CD14-positive monocyte (primary cell): ENCODE measurements at regions not wholly inside any gene's neighbourhood (a gene's known extent, or its start where the extent isn't known, plus 50 kb on each side); places are given as distances from the start of the nearest gene placed in this dataset.

Source experiments
- DNase-seq, 3 donors: peaks; one replicate each; pipeline ENCODE4 v3.0.0-alpha.2; 2011 to 2022
- H2AFZ ChIP-seq: 2 replicates; pipeline ENCODE4 v1.6.0; 2012; ENCODE audit warnings: mild to moderate bottlenecking, low read depth, low read length, inconsistent platforms; ENCODE audit not compliant: insufficient read depth, poor library complexity, severe bottlenecking
- H3K27ac ChIP-seq, 2 donors: 1 replicate in 1 of 2; 2 replicates in 1 of 2; pipeline ENCODE4 v1.5.1; 2012 to 2013; ENCODE audit warnings: low read length in 2 of 2, control low read depth in 1 of 2, inconsistent platforms in 1 of 2, low read depth in 1 of 2, mild to moderate bottlenecking in 1 of 2
- H3K27me3 ChIP-seq, 2 donors: one replicate each; pipeline versions ENCODE4 v1.6.0 to v1.6.1; 2011 to 2013; ENCODE audit warnings: low read length in 2 of 2; ENCODE audit not compliant: control insufficient read depth in 2 of 2, insufficient read depth in 2 of 2
- H3K36me3 ChIP-seq, 2 donors: replicated peaks in 1 of 2; 1 replicate in 1 of 2; 2 replicates in 1 of 2; pipeline versions ENCODE4 v1.5.1 to v1.6.1; 2012 to 2013; ENCODE audit warnings: low read length in 2 of 2, control low read depth in 1 of 2, inconsistent platforms in 1 of 2, mild to moderate bottlenecking in 1 of 2; ENCODE audit not compliant: insufficient read depth in 2 of 2, control insufficient read depth in 1 of 2
- H3K4me1 ChIP-seq, 2 donors: 1 replicate in 1 of 2; 2 replicates in 1 of 2; pipeline versions ENCODE4 v1.5.1 to v1.6.1; 2012 to 2013; ENCODE audit warnings: low read length in 2 of 2, control low read depth in 1 of 2, inconsistent platforms in 1 of 2, mild to moderate bottlenecking in 1 of 2, moderate library complexity in 1 of 2; ENCODE audit not compliant: insufficient read depth in 2 of 2, control insufficient read depth in 1 of 2
- H3K4me2 ChIP-seq: replicated peaks from 2 replicates; pipeline ENCODE3; 2012; ENCODE audit warnings: low read length, moderate library complexity, mild to moderate bottlenecking; ENCODE audit not compliant: poor library complexity, severe bottlenecking; ENCODE audit errors: extremely low read depth
- H3K4me3 ChIP-seq, 3 experiments: fragments of 200-600 bp in 1 of 3; sonication (generic) in 1 of 3; replicated peaks in 1 of 3; 1 replicate in 2 of 3; 2 replicates in 1 of 3; pipeline ENCODE4 v1.5.1; 2011 to 2013; ENCODE audit warnings: low read length in 3 of 3, mild to moderate bottlenecking in 3 of 3, control low read depth in 2 of 3, low read depth in 2 of 3, inconsistent platforms in 1 of 3, moderate library complexity in 1 of 3
- H3K79me2 ChIP-seq: 2 replicates; pipeline ENCODE4 v1.6.0; 2012; ENCODE audit warnings: mild to moderate bottlenecking, control low read depth, inconsistent platforms, low read length, moderate library complexity; ENCODE audit not compliant: insufficient read depth
- H3K9ac ChIP-seq: 2 replicates; pipeline ENCODE4 v1.6.0; 2017; ENCODE audit warnings: low read length, mild to moderate bottlenecking; ENCODE audit not compliant: insufficient read depth, poor library complexity, severe bottlenecking
- H3K9me3 ChIP-seq, 2 donors: replicated peaks in 1 of 2; 1 replicate in 1 of 2; 2 replicates in 1 of 2; pipeline versions ENCODE4 v1.5.1 to v1.6.1; 2012 to 2013; ENCODE audit warnings: low read length in 2 of 2, control low read depth in 1 of 2; ENCODE audit not compliant: control insufficient read depth in 1 of 2, insufficient read depth in 1 of 2
- H4K20me1 ChIP-seq: 2 replicates; pipeline ENCODE4 v1.6.0; 2012; ENCODE audit warnings: mild to moderate bottlenecking, low read length, control low read depth, moderate library complexity; ENCODE audit not compliant: insufficient read depth
- H3K27ac Mint-ChIP-seq, 7 donors: one replicate each; pipeline ENCODE4 v1.8.0; 2020; ENCODE audit warnings: mild to moderate bottlenecking in 7 of 7, mixed read lengths in 7 of 7, moderate library complexity in 6 of 7, inconsistent platforms in 2 of 7
- H3K27me3 Mint-ChIP-seq, 3 donors: one replicate each; pipeline ENCODE4 v1.8.0; 2021 to 2022; ENCODE audit warnings: low read depth in 3 of 3, mild to moderate bottlenecking in 3 of 3, mixed read lengths in 3 of 3, moderate library complexity in 3 of 3, inconsistent platforms in 1 of 3
- H3K36me3 Mint-ChIP-seq, 2 donors: one replicate each; pipeline ENCODE4 v1.8.0; 2020; ENCODE audit warnings: mixed read lengths in 2 of 2, inconsistent platforms in 1 of 2, mild to moderate bottlenecking in 1 of 2
- H3K4me1 Mint-ChIP-seq: one replicate; pipeline ENCODE4 v1.8.0; 2020; ENCODE audit warnings: mild to moderate bottlenecking, mixed read lengths
- H3K4me3 Mint-ChIP-seq, 2 donors: one replicate each; pipeline ENCODE4 v1.8.0; 2020; ENCODE audit warnings: mild to moderate bottlenecking in 2 of 2, mixed read lengths in 2 of 2, moderate library complexity in 1 of 2
- H3K9me3 Mint-ChIP-seq, 7 donors: one replicate each; pipeline ENCODE4 v1.8.0; 2020 to 2022; ENCODE audit warnings: mixed read lengths in 7 of 7, mild to moderate bottlenecking in 6 of 7, moderate library complexity in 6 of 7, inconsistent platforms in 2 of 7
- CTCF ChIP-seq: fragments of 200-600 bp; IDR thresholded peaks from one replicate; pipeline ENCODE4 v1.8.0; 2022; ENCODE audit warnings: antibody characterized with exemption, mild to moderate bottlenecking
- WGBS: methylation state at CpG from one replicate; pipeline ENCODE4 v1.1.5; 2013; ENCODE audit warnings: missing lambda C conversion rate; ENCODE audit not compliant: insufficient coverage; 5-methylcytosine and 5-hydroxymethylcytosine counted together
- intact Hi-C, 2 donors: fragments of 100-400 bp; cut with micrococcal nuclease; formaldehyde crosslinking; loops; one replicate each; pipeline versions ENCODE4 v1.15.0 to v1.15.1; 2023

- H3K27me3 ChIP-seq = no peaks in the 10 kb centered on the region
- intact Hi-C loops = no loop called here
- Mint-ChIP-seq H3K4me3 (no peak overlapping the region), H3K27ac (peak overlapping the region in 3 of 7 donors; percentile 27 to 59 (median 52)), H3K36me3 (peaks cover 0 to 4% of the 10 kb centered on the region in 2 donors), H3K27me3 (no peaks in the 10 kb centered on the region), H3K4me1 (peaks cover 39% of the 10 kb centered on the region), H3K9me3 (peaks cover 0 to 6% (median 0%) of the 10 kb centered on the region in 7 donors)
- 58% methylated on average over 3 of the region's 5 CpGs for WGBS
- H3K9ac ChIP-seq = no peak overlapping the region
- no peak overlapping the region for H3K27ac ChIP-seq
- no peak overlapping the region for H3K4me3 ChIP-seq
- no peak overlapping the region for H3K4me2 ChIP-seq
- H3K4me1 ChIP-seq = peaks cover 36 to 37% of the 10 kb centered on the region in 2 donors
- no peaks in the 10 kb centered on the region for H3K9me3 ChIP-seq
- no peaks in the 10 kb centered on the region for H3K79me2 ChIP-seq
- H2AFZ ChIP-seq = no peak overlapping the region
- H4K20me1 ChIP-seq = no peaks in the 10 kb centered on the region
- DNase-seq = no peak
- TF ChIP-seq CTCF = no peak
- no peaks in the 10 kb centered on the region for H3K36me3 ChIP-seq
These were observed 145.8 kb upstream of the SAMSN1 start for GRCh38 chr21:14691914-14692313.

- Histone ChIP-seq H3K36me3 (no peaks in the 10 kb centered on the region), H2AFZ (no peak overlapping the region), H3K27me3 (no peaks in the 10 kb centered on the region), H3K9ac (no peak overlapping the region), H3K4me3 (no peak overlapping the region), H3K79me2 (no peaks in the 10 kb centered on the region), H4K20me1 (no peaks in the 10 kb centered on the region), H3K9me3 (no peaks in the 10 kb centered on the region), H3K4me2 (no peak overlapping the region), H3K27ac (peak overlapping the region in 1 of 2 donors; percentile 12), H3K4me1 (peaks cover 46 to 47% of the 10 kb centered on the region in 2 donors)
- intact Hi-C loops = no loop called here
- no peak for TF ChIP-seq CTCF
- peaks cover 0 to 6% (median 0%) of the 10 kb centered on the region in 7 donors for H3K9me3 Mint-ChIP-seq
- H3K4me1 Mint-ChIP-seq = peaks cover 49% of the 10 kb centered on the region
- no peaks in the 10 kb centered on the region for H3K27me3 Mint-ChIP-seq
- no peak overlapping the region for H3K4me3 Mint-ChIP-seq
- 20% methylated on average over 1 of the region's 2 CpGs for WGBS
- peak overlapping the region in 6 of 7 donors; percentile 4 to 76 (median 48) for H3K27ac Mint-ChIP-seq
- DNase-seq = peak; percentile 66 to 74 (median 73)
- peaks cover 0 to 4% of the 10 kb centered on the region in 2 donors for H3K36me3 Mint-ChIP-seq
These were observed 144.8 kb upstream of the SAMSN1 start for GRCh38 chr21:14690886-14691285.
